Ishikawa (cell line): ENCODE measurements at regions not wholly inside any gene's neighbourhood (a gene's known extent, or its start where the extent isn't known, plus 50 kb on each side); places are given as distances from the start of the nearest gene placed in this dataset.

Experiments
- CEBPB ChIP-seq: IDR thresholded peaks from 2 replicates; pipeline ENCODE4 v1.6.1; 2012
- CREB1 ChIP-seq: IDR thresholded peaks from 2 replicates; pipeline ENCODE4 v1.6.1; 2012; ENCODE audit warnings: low read depth
- EGR1 ChIP-seq: IDR thresholded peaks from 2 replicates; pipeline ENCODE4 v1.6.1; 2012
- EP300 ChIP-seq: IDR thresholded peaks from 2 replicates; pipeline ENCODE4 v1.6.1; 2012; ENCODE audit warnings: borderline replicate concordance
- FOXM1 ChIP-seq: IDR thresholded peaks from 2 replicates; pipeline ENCODE4 v1.6.1; 2012; ENCODE audit warnings: low read depth, borderline replicate concordance
- MAX ChIP-seq: IDR thresholded peaks from 2 replicates; pipeline ENCODE4 v1.6.1; 2012
- NFIC ChIP-seq: IDR thresholded peaks from 2 replicates; pipeline ENCODE4 v1.6.1; 2012
- RAD21 ChIP-seq: IDR thresholded peaks from 2 replicates; pipeline ENCODE4 v1.6.1; 2012; ENCODE audit warnings: low read depth
- REST ChIP-seq: IDR thresholded peaks from 2 replicates; pipeline ENCODE4 v1.6.1; 2012; ENCODE audit warnings: low read depth, mild to moderate bottlenecking
- TAF1 ChIP-seq: IDR thresholded peaks from 2 replicates; pipeline ENCODE4 v1.6.1; 2012; ENCODE audit warnings: low read depth, mild to moderate bottlenecking
- TCF12 ChIP-seq: IDR thresholded peaks from 2 replicates; pipeline ENCODE4 v1.6.1; 2012; ENCODE audit warnings: low read depth
- TEAD4 ChIP-seq: IDR thresholded peaks from 2 replicates; pipeline ENCODE4 v1.6.1; 2012
- USF1 ChIP-seq: IDR thresholded peaks from 2 replicates; pipeline ENCODE4 v1.6.1; 2012
- YY1 ChIP-seq: IDR thresholded peaks from 2 replicates; pipeline ENCODE4 v1.6.1; 2012; ENCODE audit warnings: low read depth
- ZBTB7A ChIP-seq: IDR thresholded peaks from 2 replicates; pipeline ENCODE4 v1.6.1; 2012; ENCODE audit warnings: low read depth

GRCh38 chrX:871626-872025 lies 241.0 kb downstream of the SHOX start:
- TF ChIP-seq USF1 (no peak), CREB1 (no peak), TAF1 (no peak), REST (no peak), EGR1 (no peak), TCF12 (no peak), ZBTB7A (no peak), EP300 (no peak)

- TF ChIP-seq NFIC (no peak), CEBPB (no peak), TCF12 (no peak), ZBTB7A (no peak), EP300 (no peak), CREB1 (no peak), TAF1 (no peak), REST (no peak), TEAD4 (no peak), USF1 (no peak), RAD21 (no peak), YY1 (no peak), MAX (no peak), EGR1 (no peak), FOXM1 (no peak)
These were observed 237.5 kb downstream of the SHOX start for GRCh38 chrX:867966-868647.

- TF ChIP-seq MAX = no peak
- no peak for TF ChIP-seq ZBTB7A
- TF ChIP-seq TAF1 = no peak
- no peak for TF ChIP-seq REST
- TF ChIP-seq NFIC = no peak
- no peak for TF ChIP-seq TCF12
- no peak for TF ChIP-seq EGR1
- no peak for TF ChIP-seq EP300
- TF ChIP-seq RAD21 = no peak
- TF ChIP-seq YY1 = no peak
- TF ChIP-seq TEAD4 = no peak
- no peak for TF ChIP-seq FOXM1
- no peak for TF ChIP-seq CREB1
- TF ChIP-seq CEBPB = no peak
- no peak for TF ChIP-seq USF1
These were observed 236.9 kb downstream of the SHOX start for GRCh38 chrX:867502-867901.

- no peak for TF ChIP-seq FOXM1
- no peak for TF ChIP-seq CEBPB
- no peak for TF ChIP-seq TCF12
- TF ChIP-seq TAF1 = no peak
These were observed 235.9 kb downstream of the SHOX start for GRCh38 chrX:866441-866990.
